SU-DHL-6 (cell line): ENCODE measurements at regions not wholly inside any gene's neighbourhood (a gene's known extent, or its start where the extent isn't known, plus 50 kb on each side); places are given as distances from the start of the nearest gene placed in this dataset.

Experiments
- EZH2phosphoT487 ChIP-seq: fragments of 200-600 bp; sonication (generic), shearing (Covaris generic); conservative IDR thresholded peaks from 2 replicates; pipeline ENCODE4 v1.6.1; 2018; ENCODE audit warnings: mild to moderate bottlenecking, antibody characterized with exemption, low read length, moderate library complexity, mixed read lengths
- TF ChIP-seq, protein P1 (sequence below): fragments of 200-600 bp; sonication (generic); IDR thresholded peaks from one replicate; pipeline ENCODE4 v1.5.1; 2017; ENCODE audit warnings: antibody characterized with exemption, mild to moderate bottlenecking, low read length, moderate library complexity; ENCODE audit not compliant: insufficient read depth, poor library complexity, severe bottlenecking

DNA sequence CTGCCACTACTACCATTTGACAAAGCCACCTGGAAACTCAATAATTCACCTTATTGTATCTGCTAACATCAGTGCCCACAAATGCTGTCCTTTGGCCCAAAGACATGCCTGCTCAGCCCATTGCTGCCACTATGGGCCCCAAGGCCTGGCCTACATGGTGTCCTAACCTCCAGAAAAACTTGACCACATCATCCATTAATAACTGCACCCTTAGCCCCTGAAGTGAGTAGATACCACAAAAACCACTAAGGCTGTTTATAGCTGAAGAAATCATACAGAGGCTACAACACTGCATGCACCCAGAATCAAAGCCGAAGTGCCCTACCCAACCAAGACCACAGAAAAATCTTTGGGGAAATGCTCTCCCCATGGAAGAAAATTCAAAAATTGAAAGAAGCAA is 932.8 kb upstream of the SLITRK6 start:
- TF ChIP-seq, protein P1, sequence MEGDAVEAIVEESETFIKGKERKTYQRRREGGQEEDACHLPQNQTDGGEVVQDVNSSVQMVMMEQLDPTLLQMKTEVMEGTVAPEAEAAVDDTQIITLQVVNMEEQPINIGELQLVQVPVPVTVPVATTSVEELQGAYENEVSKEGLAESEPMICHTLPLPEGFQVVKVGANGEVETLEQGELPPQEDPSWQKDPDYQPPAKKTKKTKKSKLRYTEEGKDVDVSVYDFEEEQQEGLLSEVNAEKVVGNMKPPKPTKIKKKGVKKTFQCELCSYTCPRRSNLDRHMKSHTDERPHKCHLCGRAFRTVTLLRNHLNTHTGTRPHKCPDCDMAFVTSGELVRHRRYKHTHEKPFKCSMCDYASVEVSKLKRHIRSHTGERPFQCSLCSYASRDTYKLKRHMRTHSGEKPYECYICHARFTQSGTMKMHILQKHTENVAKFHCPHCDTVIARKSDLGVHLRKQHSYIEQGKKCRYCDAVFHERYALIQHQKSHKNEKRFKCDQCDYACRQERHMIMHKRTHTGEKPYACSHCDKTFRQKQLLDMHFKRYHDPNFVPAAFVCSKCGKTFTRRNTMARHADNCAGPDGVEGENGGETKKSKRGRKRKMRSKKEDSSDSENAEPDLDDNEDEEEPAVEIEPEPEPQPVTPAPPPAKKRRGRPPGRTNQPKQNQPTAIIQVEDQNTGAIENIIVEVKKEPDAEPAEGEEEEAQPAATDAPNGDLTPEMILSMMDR = no peak
- TF ChIP-seq EZH2phosphoT487 = no peak
